ENCODE measurements at regions not wholly inside any gene's neighbourhood (a gene's known extent, or its start where the extent isn't known, plus 50 kb on each side); places are given as distances from the start of the nearest gene placed in this dataset.

DNA sequence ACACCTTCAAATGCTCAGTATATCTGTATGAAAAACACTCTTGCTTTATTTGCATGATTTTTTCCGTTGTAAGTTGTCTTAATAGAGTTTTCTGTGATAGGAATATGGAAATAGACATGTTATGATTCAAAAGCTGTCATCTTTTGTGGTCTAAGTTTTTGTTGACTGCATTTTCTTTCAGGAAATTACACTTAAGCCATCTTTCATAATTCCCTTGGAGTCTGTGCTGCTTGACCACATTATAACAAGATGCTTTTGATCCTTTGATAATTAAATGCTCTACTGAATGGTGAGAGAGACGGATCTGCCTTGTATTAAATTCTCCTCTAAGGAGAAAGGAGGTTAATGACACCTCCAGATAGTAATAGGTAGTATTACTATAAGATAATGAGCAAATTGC is 272.8 kb upstream of the DAAM1 start:
- dilution Hi-C loops (cut with MboI; ENCODE audit: extremely low pct_ligation_motif_present, low sequenced_read_pairs) = no loop called here
- POLR2A ChIA-PET = no interaction called here

DNA sequence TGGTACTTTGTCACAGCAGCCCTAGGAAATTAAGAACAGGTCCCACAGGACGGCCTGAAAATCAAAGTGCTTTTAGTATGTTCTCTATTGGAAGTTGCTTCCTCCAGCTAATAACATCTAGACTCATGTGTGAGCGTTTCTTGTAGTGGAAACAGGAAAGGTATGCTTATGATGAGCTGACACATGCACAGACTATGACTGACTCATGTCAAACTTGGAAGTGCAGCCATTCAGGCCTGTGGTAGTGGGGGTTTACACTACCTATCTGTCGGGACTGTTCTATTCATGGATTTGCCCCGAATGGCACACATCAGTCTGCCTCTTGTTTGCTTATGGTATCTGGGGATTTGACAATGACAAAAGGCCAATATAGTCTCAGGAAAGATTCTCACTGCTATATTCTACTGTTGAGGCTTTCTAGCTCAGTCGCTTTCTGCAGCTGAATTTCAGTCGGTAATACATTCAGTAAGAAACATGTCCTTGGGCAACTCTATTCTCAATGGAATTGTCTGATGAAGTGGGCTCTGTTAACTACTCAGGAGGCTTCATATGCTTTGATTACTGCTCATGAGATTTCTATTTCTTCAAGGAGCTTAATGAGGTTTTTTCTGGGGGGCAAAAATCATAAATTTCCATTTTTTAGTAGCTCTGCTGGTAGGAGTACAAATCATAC is 270.3 kb upstream of the DAAM1 start:
- Histone ChIP-seq H3K4me1 (ENCODE audit: control insufficient read depth, extremely low read depth, insufficient read depth, low read length) (no peaks in the 10 kb centered on the region), H3K36me3 (ENCODE audit: control insufficient read depth in 2 of 2, extremely low read depth in 1 of 2, insufficient read depth in 2 of 2, low read length in 2 of 2) (no peaks in the 10 kb centered on the region), H3K27me3 (ENCODE audit: control insufficient read depth in 2 of 2, insufficient read depth in 2 of 2, low read length in 2 of 2) (peaks cover 0 to 3% of the 10 kb centered on the region in 2 experiments), H3K27ac (ENCODE audit: insufficient read depth, low read depth, low read length) (no peak overlapping the region), H4K20me1 (replicated peaks; ENCODE audit: control insufficient read depth, extremely low read depth, insufficient read depth, low read length) (no peaks in the 10 kb centered on the region), H3K79me2 (ENCODE audit: control insufficient read depth, insufficient read depth, low read length) (no peaks in the 10 kb centered on the region), H3K9me1 (replicated peaks; ENCODE audit: control insufficient read depth, extremely low read depth, insufficient read depth, low read length) (no peaks in the 10 kb centered on the region), H3K4me3 (replicated peaks in 1 of 3; ENCODE audit: insufficient read depth in 1 of 3, low read depth in 1 of 3, low read length in 3 of 3) (no peak overlapping the region), H2AFZ (ENCODE audit: low read depth, low read length) (no peak overlapping the region), H3K4me2 (ENCODE audit: insufficient read depth, low read length) (no peak overlapping the region), H3K9ac (replicated peaks; ENCODE audit: extremely low read depth, insufficient read depth, low read length) (no peak overlapping the region), H3K9me3 (replicated peaks; ENCODE audit: control insufficient read depth, insufficient read depth, low read length) (no peaks in the 10 kb centered on the region)
- dilution Hi-C loops (cut with MboI; ENCODE audit: extremely low pct_ligation_motif_present, low sequenced_read_pairs) (no loop called here), intact Hi-C loops (cut with micrococcal nuclease) (no loop called here)
- DNase-seq (ENCODE audit: low read depth, low spot score) (no peak), FAIRE-seq (no peak)
- TF ChIP-seq MYC (IDR thresholded peaks at IDR 0.05; ENCODE audit: low read depth, low read length) (no peak), JUN (IDR thresholded peaks at IDR 0.05; ENCODE audit: borderline replicate concordance, insufficient read depth, insufficient read length, low read depth) (no peak)
- CTCF ChIA-PET = interaction anchor here (0.6 kb wide), 1 partner anchor 19 kb away, joined by 3 read pairs; no protein-coding TSS in a partner anchor
- POLR2A ChIA-PET = no interaction called here
- no TSS peak for BruUV-seq (replicated peaks)

More for the DNA sequence above, 272.8 kb upstream of the DAAM1 start:
- DNase-seq (ENCODE audit: low read depth, low spot score) (no peak), FAIRE-seq (no peak)
- H4K20me1 ChIP-seq (replicated peaks; ENCODE audit: control insufficient read depth, extremely low read depth, insufficient read depth, low read length) = no peaks in the 10 kb centered on the region
- TF ChIP-seq POLR2A (IDR thresholded peaks at IDR 0.05; ENCODE audit: low read depth, low read length) (no peak), GATA2 (IDR thresholded peaks at IDR 0.05; ENCODE audit: insufficient read depth, insufficient read length, low read depth, low read length) (no peak), FOS (IDR thresholded peaks at IDR 0.05; ENCODE audit: borderline replicate concordance, insufficient read depth, low read length) (no peak), POLR2AphosphoS5 (IDR thresholded peaks at IDR 0.05; ENCODE audit: insufficient read depth, low read depth, low read length) (no peak)
- TF ChIP-seq, protein P1, sequence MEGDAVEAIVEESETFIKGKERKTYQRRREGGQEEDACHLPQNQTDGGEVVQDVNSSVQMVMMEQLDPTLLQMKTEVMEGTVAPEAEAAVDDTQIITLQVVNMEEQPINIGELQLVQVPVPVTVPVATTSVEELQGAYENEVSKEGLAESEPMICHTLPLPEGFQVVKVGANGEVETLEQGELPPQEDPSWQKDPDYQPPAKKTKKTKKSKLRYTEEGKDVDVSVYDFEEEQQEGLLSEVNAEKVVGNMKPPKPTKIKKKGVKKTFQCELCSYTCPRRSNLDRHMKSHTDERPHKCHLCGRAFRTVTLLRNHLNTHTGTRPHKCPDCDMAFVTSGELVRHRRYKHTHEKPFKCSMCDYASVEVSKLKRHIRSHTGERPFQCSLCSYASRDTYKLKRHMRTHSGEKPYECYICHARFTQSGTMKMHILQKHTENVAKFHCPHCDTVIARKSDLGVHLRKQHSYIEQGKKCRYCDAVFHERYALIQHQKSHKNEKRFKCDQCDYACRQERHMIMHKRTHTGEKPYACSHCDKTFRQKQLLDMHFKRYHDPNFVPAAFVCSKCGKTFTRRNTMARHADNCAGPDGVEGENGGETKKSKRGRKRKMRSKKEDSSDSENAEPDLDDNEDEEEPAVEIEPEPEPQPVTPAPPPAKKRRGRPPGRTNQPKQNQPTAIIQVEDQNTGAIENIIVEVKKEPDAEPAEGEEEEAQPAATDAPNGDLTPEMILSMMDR (IDR thresholded peaks at IDR 0.05; ENCODE audit: extremely low read depth in 1 of 2, insufficient read depth in 1 of 2, low read depth in 1 of 2, low read length in 2 of 2) = no peak
- CTCF ChIA-PET = interaction anchor here (1.4 kb wide), 1 partner anchor 414 kb away, joined by 3 read pairs; no protein-coding TSS in a partner anchor
- no peaks in the 10 kb centered on the region for H3K9me3 ChIP-seq (replicated peaks; ENCODE audit: control insufficient read depth, insufficient read depth, low read length)
- peaks cover 0 to 3% of the 10 kb centered on the region in 2 experiments for H3K27me3 ChIP-seq (ENCODE audit: control insufficient read depth in 2 of 2, insufficient read depth in 2 of 2, low read length in 2 of 2)
- H3K4me1 ChIP-seq (ENCODE audit: control insufficient read depth, extremely low read depth, insufficient read depth, low read length) = no peaks in the 10 kb centered on the region
- H3K9me1 ChIP-seq (replicated peaks; ENCODE audit: control insufficient read depth, extremely low read depth, insufficient read depth, low read length) = no peaks in the 10 kb centered on the region
- no peak overlapping the region for H3K27ac ChIP-seq (ENCODE audit: insufficient read depth, low read depth, low read length)
- no peaks in the 10 kb centered on the region for H3K36me3 ChIP-seq (ENCODE audit: control insufficient read depth in 2 of 2, extremely low read depth in 1 of 2, insufficient read depth in 2 of 2, low read length in 2 of 2)
- H3K4me3 ChIP-seq (replicated peaks in 1 of 3; ENCODE audit: insufficient read depth in 1 of 3, low read depth in 1 of 3, low read length in 3 of 3) = no peak overlapping the region
- intact Hi-C loops (cut with micrococcal nuclease) = no loop called here
- no peaks in the 10 kb centered on the region for H3K79me2 ChIP-seq (ENCODE audit: control insufficient read depth, insufficient read depth, low read length)
- H3K4me2 ChIP-seq (ENCODE audit: insufficient read depth, low read length) = no peak overlapping the region
- no peak overlapping the region for H3K9ac ChIP-seq (replicated peaks; ENCODE audit: extremely low read depth, insufficient read depth, low read length)
- no TSS peak for BruUV-seq (replicated peaks)
- H2AFZ ChIP-seq (ENCODE audit: low read depth, low read length) = no peak overlapping the region
